ENCODE measurements at regions not wholly inside any gene's neighbourhood (a gene's known extent, or its start where the extent isn't known, plus 50 kb on each side); places are given as distances from the start of the nearest gene placed in this dataset.

DNA sequence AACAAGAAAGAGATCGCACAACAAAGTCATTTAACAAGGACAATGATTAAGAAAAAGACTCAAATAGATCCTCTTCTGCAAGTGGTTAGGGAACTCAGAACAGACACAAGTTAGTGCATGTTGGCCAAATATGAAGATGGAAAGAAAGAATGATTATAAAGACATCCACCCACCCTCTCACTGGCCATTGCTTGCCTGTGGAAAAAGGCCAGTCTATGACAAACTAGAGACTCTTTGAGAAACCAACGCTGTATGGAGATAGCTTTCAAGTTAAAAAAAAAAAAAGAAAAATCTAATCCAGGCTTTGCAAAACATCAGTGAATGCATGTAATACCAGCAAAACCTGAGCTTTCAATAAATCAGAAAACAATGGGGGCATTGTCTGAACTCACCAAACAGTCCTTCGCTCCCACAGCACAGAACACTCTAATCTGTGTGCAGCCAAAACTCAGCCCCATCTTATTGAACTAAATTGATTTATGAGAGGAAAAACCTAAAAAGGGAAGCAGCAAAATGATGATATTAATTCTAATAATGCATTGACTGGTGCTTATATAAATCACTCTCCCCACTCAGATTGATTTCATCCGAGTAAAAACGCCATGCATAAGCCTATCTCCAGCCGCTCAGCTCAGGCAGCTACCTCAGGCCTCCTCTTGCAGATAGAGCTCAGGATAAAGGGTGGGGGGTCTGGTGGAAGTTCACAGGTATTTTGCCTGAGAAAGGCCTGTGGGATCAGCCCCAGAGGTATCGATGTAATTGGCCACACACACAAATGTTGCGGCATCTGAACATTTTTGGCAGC, 547.1 kb downstream of the CCDC171 start:
- DNase-seq = no peak

DNA sequence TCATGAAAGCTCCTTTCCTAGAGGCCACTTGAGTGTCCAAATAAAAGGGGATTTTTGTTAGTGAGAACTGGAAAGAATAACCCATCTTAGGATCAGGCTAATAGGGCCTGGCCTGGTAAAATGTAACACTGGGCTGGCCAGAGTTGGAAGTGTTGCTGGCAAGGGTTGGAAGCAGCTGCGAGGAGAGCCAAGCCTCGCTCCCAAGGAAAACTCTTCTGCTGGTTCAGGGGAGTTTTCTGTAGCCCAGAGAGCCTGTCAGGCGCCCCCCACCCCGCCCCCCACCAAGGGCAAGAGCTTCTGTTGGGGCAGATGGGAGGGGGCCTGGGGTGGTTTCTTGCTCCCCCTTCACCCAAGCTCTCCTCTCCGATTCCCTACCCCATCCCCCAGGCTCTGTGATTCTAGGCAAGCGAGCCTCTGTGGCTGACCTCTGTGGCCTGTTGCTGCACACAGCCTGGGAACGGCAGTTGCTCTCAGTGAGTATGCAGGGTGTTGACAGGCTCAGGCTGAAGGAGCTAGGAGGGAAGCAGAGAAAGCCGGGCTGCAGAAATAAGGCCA, 547.8 kb downstream of the CCDC171 start:
- DNase-seq = no peak

DNA sequence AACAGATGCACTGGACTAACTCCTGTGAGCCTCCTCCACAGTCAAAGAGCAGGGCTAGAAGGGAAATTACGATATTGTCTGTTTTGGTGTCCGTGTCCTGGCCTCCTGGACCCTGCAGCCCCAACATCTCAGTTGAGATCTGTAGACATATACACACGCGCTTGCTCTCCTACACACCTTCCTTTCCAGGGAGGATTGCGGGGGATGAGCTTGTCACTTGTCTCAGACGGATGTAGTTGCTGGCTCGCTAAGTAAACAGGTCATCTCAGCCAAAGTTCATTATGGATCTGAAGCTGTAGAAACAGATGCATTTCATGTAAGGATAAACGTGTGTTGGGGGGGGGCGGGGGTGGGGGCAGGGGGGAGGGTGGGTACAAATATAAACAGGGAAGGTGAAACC, 549.3 kb downstream of the CCDC171 start:
- no peak for DNase-seq

DNA sequence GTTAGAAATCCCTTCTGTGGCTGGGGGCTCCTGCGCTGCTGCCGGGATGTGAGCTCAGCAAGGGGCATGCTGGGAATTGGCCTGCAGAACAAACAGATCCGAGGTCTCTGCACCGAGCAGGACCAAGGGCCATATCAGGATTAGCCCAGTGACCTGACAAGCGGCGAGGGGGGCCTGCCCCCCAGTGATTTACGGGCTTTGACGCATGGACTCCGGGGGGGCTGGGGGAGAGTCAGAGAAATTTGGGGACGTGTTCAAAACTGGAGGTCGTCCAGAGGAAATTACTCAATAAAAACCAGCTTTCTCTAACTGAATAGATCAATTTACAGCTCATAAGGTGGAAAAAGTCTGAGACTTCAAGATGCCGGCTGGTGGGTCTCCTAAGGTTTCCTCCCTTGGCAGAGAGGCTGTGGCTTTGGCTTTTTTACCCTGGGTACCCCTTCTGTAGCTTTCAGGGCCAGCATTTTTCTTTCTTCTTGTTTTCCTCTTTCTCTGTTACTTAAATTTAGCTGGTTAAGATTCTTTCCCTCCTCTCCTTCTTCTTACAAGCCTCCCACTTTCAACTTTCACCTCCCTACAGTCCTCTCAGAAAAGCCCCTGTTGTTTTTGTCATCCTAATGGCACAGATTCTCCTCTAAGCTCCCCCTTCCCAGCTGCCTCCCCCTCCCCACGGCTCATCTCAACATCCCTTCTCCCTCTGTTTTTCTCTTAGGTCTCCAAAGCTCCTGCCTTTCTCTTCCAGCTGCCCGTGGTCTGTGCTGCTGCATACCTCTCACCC, 551.0 kb downstream of the CCDC171 start:
- DNase-seq = no peak

DNA sequence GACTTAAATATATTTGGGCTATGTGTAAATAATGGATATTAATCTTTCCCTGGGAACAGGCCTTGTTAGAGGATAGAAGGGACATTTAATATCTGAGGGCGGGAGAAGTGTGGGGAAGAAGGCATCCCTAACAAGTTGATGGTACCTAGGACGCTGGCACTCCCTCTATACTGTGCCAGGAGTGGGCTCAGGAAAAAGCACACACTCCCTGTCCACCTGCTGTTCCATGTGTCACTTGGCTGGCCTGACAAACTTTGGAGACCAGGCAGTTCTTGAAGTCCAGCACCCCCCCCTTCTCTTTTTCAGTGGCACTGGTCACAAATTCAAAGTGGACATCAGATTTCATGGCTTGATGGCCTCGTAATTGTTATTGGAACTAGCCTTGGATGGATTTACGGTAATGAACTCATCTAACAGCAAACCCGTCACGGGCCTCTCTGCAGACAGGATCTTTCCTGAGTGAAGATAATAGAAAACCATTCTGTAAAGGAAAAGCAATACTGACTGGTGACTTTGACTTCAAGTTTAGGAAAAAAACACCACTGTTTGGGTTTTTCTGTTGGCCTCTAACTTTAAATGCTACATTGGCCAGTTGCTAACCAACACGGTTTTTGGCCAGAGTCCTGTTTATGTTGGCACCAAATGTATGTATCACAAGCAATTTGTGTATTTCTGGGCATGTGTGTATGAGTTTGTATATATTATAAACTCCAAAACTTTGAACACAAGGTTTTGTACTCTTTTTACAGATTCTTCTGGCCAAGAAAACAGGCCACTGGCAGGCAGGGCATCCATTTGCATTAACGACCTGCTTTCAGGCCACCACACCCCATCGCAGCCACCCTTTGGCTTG, 552.6 kb downstream of the CCDC171 start:
- DNase-seq = no peak

DNA sequence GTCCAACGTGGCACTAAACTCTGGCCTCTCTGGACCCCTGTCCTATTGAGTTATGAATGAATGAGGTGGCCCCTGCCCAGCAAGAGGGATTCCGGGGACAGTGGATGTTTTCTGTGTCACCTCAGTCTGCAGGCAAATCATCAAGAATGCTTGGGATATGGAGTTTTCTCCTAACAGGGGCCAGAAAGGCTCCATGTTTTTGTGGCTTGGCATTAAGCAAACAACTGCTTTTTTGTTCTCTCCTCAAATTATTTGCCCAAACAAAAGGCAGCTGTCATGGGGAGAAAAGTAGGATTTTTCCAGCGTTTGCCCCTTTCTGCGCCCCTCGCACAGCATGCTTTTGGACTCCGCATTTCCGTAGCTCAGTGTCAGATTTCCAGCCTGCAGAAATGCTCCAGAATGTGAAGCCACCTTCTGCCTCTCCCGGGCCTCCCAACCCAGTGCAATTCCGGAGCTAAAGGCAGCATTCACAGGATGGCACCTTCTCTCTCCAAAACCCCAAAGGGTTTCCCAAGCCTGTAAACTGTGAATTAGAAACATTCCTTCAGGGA, 553.3 kb downstream of the CCDC171 start:
- no peak for DNase-seq

DNA sequence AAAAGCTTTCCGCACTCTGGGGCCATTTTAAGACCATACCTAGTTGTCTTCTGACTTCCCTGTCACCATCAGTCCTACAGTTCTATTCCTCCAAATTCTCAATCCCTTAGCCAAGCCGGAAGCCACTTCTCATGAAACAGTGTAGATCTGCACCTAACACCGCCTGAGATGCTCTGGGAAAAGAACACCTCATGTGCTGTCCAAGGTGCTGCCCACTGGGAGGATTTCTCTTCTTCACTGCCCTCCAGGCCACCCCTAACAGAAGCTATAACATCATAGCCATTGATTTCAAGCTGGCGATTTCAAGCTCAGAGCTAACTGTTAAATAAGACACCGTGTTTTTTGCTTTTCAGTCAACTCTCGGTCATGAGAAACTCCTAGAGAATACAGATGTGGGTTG, 559.3 kb downstream of the CCDC171 start:
- no peak for DNase-seq

DNA sequence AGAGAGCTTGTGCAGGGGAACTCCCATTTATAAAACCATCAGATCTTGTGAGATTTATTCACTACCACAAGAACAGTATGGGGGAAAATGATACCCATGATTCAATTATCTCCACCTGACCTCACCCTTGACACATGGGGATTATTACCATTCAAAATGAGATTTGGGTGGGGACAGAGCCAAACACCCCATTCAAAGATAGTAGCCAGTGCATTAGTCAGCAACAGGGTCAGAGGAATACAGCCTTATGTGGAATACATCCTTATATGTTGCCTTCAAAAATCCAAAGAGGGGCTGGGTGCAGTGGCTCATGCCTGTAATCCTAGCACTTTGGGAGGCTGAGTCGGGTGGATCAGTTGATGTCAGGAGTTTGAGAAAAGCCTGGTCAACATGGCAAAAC, 563.2 kb downstream of the CCDC171 start:
- DNase-seq = no peak

DNA sequence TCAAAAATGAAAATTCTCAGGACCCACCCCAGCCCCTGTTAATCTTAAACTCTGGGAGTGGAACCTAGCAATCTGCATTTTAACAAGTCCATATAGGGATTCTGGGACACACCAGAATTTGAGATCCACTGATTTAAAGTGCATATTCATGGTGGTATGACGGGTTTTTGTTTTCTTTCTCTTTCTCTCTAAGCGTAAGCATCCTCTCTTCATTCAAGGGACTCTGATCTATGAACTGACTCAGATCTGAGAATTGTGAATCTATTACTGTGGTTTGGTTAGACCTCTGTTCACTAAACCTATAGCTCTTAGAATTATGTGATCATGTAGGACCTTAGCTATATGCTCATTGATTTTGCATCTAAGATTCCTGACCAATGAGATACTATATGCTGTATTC, 565.2 kb downstream of the CCDC171 start:
- no peak for DNase-seq

DNA sequence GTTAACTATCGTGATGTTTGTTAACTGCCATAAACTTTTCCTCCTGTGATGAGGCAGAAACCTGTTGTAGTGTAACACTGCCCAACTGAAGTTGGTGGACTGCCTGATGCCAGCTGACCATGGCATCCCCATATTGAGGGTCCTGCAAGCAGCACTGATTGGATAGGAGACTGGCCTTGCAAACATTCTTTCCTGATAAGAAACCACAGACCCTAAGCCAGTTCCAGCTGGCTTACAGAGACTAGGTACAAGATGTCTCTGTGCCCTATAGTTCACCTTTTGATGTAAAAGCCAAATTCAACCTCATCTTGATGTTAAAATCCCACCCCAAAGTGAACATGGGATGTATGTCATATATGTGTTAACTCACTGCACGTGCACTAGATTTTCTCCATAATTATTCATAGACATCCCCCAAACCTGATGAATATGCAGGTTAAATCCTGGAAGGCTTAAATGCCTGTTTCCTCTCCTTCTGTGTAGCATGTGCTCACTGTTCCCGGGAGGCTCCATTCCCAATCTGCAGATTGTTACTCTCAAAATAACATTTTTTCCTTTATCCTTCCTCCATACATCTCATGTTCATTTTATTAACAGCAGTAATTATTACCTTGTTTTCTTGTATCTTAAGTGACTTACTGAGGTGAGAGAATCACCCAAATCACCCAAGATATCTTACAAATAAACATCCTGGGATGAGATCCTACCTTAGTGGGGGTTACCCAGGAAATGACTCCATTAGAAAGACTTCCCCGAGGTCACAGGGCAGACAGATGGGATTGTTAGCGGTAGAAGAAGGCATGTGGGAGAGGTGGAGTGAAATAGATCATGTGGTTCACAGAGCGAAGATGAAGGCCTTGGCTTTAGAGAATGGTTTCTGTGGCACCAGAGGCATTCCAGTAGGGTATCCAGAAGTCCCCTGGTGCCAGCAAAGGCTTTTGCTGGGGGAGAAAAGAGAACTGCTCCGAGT, 566.7 kb downstream of the CCDC171 start:
- no peak for DNase-seq

DNA sequence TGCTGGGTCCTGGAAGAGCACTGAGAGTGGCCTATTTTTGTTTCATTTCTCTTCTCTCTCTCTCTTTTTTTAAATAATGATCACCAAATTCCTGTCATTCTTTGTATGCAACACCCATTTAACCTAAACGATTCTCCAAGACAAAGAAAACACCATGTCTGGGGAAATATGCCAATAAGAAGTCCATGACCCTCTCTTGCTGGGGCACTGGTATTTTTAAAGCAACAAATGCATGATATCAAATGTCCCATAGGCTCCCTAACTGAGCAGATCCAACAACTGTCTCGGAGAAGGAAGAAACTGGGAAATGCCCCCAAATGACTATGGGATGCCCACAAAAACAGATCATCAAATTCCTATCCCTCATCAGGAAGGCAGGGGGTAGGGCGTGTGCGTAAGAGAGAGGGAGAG, 567.4 kb downstream of the CCDC171 start:
- no peak for DNase-seq

DNA sequence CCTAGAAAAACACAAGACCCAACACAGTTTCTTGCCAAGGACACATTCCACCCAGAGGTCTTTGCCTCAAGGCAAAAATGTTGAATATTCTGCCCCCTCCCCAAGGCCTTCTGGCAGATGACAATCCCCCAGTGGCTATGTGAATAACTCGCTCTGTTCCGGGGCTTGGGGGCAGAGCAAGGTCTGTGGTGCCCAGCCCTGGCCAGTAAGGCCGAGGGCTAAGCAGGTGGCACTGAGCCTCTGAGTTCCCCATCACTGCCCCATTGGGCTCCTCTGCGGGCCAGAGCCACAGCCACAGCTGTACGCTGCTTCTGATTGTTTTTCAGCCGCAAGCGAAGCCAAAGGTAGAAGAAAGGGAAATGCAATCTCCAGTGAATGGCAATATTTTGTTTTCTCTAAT, 567.9 kb downstream of the CCDC171 start:
- DNase-seq = no peak

DNA sequence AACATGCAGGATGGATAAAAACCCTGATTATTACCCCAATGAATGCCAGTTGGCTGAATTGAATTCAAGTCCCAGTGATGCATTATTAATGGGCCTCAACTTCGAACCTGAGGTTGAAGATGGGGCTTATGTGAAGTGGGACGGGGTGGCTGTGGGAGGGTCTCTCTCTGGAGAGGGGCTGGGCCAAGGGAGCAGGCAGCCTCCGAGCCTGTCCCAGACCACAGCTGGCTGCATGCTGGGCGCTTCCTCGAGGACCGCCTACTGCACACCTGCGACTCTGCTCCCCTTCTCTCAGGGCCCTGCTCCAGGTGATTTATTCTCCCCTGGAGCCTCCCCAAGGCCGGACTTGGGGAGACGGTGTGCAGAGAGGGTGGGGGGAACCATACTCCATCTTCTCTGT, 568.3 kb downstream of the CCDC171 start:
- no peak for DNase-seq

DNA sequence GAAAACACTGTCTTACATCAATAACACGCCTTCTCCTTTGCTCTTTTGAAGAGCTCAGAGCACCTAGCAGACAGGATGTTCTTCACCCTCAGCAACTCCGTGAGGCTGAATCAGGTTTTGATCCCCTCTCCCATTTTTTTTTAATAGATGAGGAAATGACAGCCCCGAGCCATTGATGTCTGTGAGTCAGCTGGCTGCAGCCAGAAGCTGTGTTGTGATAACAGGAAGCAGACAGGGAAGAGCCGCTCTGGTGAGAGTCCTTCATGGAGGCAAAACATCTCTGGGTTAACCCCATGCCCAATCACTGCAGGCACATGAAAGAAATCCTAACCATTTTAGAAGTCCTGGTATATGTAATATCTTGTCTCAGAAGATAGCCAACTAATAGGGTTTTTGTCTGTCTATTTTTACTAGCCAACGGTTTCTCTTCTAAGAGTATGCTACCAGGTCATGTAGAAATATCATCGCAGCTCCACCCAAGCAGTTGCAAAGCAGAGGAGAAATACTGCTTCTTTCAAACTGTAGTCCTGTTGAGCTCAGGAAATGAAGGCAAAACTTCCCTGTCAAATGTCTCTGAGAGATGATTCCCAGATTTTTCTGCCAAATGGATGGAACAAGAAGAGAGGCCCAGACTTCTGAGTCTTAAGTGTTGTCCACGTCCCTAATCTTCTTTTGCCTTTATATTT, 568.9 kb downstream of the CCDC171 start:
- no peak for DNase-seq

DNA sequence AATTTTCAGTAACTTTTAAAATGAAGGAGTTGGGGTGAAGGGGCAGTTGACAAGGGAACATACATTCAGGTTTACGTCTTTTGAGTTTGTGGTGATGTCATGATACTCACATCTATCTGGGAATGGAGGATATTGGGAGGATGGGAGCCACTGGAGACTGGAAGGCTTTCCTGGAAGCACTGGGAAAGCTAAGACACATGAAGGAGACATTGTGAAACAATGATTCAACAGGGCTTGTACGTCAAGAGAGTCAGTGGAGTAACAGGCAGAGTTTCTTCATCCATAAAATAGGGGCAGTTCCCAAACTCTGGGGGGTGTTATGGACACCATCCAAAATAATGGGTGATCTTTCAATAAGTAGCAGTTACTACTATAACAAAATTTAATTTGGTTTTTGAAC, 572.8 kb downstream of the CCDC171 start:
- no peak for DNase-seq

DNA sequence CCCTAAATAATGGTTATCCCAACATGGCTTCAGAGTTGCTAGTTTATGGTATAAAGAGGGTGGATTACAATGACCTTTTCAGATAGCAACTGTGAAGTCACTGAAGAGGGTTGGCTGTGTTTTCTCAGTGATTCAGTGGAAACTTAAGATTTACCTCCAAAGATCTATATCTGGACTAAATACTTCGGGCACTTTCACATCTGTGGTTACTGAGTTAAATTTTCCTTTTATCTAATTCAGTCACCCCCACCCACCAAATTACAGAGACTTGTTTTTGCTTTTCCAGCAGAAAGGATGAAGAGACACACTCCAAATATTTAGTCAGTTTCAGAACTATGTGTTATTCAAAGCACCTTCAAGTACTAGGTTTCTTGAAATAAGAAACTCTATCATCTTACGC, 573.2 kb downstream of the CCDC171 start:
- DNase-seq = no peak

DNA sequence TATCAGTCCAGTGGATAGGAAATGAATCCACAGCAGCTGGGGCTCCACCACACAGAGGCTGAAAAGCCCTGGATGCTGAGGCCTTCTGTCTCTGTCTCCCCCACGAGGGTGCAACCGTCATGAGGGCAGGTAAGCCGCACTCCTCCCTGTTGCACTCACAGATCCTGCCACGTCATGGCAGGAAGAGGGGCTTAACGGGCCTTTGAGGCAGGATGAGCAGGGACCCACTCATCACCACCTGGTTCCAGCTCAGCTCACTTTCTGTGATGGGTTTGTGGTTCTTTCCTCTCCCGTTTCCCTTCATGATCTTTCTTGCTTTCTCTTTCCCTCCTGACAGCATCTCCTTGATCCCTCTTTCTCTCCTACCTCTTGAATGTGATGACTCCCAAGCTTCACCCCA, 575.2 kb downstream of the CCDC171 start:
- DNase-seq = no peak

DNA sequence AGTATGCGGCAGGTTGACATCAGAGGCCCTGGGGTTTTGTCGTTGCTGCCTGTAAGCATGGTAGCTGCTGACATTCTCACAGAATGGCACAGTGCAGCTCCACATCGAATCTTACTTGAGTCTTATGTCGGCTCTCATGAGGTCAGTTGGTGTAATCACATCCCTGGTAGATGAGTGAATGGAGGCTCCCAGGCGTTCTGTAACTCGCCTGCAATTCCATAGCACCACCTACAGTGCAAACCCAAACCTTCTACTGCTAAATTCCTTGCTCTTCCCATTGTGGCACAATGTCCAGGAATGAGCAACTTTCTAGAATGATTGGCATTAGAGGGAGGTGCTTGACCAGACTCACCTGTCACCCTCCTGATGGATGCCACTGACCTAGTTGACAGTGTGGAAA, 578.4 kb downstream of the CCDC171 start:
- DNase-seq = no peak

DNA sequence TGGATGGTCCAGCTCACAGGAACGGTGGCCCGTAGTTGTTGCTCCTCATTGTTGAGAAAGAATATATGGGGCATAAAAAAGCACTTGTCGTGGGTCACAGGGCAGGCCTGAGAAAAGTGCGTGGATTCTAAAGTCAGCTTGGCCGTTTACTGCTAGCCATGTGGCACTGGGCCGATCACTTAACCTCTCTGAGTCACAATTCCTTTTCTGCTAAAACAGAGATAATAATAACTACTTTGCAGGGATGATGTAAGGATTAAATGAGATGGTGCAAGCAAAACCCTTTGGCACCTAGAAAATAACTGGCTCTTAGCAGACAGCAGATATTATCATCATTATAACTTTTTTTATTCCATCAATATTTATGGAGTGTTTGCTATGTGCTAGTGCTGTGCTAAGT, 579.7 kb downstream of the CCDC171 start:
- no peak for DNase-seq

DNA sequence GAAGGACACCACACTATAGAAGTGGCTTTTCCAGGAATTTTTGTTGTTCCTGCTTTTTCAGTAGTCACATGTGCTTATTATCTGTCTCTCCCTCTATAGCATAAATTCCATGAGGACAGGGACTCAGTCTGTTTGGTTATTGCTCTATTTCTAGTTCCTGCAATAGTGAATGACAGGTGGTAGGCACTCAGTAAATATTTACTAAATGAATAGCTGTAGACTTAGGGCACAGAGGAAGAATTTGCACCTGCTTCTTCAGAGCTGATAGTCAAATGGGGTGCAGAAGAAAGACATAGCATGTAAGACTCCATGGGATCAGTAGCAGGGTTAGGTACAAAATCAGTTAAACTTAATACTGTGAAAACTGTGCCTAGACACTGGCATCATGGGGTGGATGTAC, 580.2 kb downstream of the CCDC171 start:
- no peak for DNase-seq

Data from stimulated activated CD8-positive, alpha-beta memory T cell treated with anti-CD3 and anti-CD28 coated beads, Interleukin-4, amount 100 ng/mL, for 48 hours (primary cell).